ENCODE measurements at regions not wholly inside any gene's neighbourhood (a gene's known extent, or its start where the extent isn't known, plus 50 kb on each side); places are given as distances from the start of the nearest gene placed in this dataset.

- DNase-seq: no peak
Observed at GRCh38 chr2:21404827-21405625, 281.3 kb downstream of the TDRD15 start.

DNA sequence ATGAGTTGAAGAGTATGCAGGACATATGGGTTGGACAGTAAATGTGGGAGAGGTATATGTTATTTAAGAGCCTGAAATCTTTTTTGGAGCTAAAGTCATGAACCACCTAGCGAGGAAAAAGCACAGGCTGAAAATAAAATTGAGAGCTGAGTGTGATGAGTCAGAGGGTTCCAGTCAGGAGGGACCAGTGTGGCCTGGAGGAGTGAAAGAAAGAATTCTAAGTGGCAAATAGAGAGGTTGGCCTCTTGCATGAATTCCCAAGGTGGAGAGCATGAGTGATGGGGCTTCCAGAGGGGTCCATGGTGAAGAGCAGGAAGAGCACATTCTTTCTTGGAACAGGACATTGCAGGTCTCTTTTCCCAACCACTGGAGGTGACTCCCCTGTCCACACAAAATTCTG is 282.6 kb downstream of the TDRD15 start:
- no peak for DNase-seq

DNA sequence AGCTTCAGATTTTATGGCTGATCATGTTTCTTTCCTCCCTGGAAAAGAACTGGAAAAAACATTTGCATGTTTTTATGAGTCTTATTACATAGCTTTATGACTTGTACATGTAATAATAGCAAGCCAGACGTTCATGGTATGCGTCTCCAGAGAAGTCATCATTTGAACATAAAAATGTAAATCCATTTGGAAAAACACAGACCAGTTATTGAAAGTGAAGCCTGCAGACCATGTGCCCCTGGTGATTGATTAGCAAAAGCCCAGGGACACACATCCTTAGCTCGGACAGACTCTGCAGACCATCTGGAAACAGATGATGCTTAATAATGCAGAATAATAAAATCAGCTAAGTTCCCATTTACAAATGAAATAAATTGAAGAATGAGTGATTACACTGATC is 283.1 kb downstream of the TDRD15 start:
- no peak for DNase-seq

GRCh38 chr2:21407851-21408250 is 284.1 kb downstream of the TDRD15 start:
- no peak for DNase-seq

DNA sequence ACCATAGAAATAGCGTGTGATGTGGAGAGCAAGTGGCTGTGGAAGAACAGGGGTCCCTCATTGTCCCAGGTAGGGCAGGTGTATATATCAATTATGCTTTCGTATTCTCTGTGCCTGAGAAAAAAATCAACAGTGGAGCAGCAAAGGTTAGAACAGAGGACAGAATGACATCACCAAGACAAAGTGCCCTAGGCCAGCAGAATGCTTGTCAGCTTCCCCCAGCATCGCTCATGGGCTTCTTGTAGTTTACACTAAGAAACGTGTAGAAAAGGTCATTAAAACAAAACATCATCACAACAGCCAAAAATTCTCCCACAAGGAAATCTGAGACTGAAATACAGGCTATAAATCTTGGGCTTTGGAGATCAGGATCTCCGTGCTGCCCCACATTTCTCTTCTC is 288.0 kb downstream of the TDRD15 start:
- no peak for DNase-seq

- no peak for DNase-seq
Observed at GRCh38 chr2:21412944-21413443, 289.2 kb downstream of the TDRD15 start.

- no peak for DNase-seq
Observed at GRCh38 chr2:21415234-21415633, 291.5 kb downstream of the TDRD15 start.

DNA sequence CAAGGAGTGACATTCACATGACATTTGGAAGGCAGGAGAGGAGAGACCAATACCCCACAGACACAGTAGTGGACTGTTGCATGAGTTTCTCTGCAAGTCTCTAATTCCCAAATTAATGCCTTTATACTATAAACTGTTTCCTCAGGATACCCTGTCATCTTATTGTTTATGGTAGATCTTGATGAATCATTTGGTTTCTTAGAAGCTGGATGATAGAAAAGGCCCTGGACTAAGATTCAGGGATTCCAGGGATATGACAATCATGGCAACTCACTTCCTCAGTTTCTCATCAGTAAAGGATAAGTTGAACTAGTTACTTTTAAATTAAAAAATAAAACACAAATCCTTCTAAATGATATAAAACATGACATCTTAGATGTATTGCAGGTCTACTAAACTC is 292.5 kb downstream of the TDRD15 start:
- DNase-seq: no peak

DNA sequence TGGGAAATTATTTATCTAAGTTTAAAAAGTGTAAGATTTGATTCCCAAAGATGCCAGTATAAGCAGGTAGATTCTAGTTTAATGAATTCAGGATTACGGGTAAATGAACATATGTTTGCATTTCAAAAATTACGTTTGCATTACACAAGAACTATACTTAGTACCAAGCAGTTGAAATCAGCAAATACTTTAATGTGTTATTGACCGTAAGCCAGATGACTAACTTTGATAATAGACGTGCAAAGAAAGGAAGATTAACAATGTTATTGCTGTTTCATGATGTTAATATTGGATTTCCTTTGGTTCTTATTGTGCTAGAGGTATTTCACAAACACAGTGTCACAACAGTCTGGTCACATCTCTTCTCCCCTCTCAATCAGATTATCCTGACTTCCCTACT is 294.7 kb downstream of the TDRD15 start:
- DNase-seq: no peak

- no peak for DNase-seq
Observed at GRCh38 chr2:21420553-21421335, 297.0 kb downstream of the TDRD15 start.

- no peak for DNase-seq
Observed at GRCh38 chr2:21422050-21422449, 298.3 kb downstream of the TDRD15 start.

- no peak for DNase-seq
Observed at GRCh38 chr2:21422724-21423522, 299.2 kb downstream of the TDRD15 start.

DNA sequence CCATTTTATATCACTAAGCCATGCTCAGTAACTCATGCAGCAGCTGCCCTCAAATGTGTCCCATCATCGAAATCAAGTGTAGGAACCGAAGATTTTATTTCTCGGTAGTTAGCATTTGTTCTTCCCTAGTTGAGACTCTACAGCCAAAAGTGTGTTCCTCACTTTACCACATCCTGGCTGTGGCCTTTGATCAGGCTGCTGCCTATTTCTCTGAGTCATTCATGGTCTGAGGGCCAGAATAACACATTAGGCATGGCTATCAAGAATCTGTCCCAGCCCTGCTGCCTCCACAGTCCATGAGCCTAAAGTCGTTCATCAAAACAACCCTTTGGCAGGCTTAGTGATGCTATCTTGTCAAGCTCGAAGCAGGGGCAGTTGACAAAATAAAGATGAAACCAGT is 300.1 kb downstream of the TDRD15 start:
- DNase-seq: no peak

- DNase-seq: no peak
Observed at GRCh38 chr2:21424375-21424774, 300.6 kb downstream of the TDRD15 start.

DNA sequence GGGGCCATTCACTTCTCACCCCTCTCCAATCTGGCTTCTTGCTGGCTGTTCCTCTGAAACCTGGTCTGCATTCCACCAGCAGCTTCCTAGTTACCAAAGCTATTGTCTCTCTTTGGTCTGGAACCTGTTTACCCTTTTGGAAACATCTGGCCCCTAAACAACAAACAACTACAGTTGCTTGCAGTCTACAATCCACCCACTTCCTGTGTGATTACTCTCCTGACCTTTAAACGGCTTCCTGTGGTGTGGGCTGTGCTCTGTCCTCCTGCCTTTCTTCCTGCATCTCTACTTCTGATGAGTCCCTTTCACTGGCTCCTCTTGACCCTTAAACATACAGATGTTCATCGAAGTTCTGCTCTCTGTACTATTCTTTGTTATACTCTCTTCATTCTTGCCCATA is 303.8 kb downstream of the TDRD15 start:
- no peak for DNase-seq

- no peak for DNase-seq
Observed at GRCh38 chr2:21428754-21429153, 305.0 kb downstream of the TDRD15 start.

DNA sequence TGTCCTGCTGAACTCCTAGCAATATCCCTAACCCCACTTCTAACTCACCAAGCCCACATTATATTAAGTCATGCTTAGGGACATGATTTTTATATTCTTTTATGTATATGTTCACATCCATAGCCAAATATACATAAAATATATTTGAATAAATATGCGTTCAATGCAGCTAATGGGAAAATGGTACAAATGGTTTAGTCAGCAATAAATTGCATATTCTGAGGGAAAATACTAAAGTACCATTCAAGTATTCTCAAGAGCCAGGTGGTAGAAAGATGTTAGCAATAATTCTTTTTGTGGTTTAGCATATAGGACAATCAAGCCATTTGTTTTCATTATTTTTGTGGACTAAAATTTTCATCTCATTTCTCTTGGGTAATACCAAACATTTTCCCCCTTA is 306.0 kb downstream of the TDRD15 start:
- no peak for DNase-seq

DNA sequence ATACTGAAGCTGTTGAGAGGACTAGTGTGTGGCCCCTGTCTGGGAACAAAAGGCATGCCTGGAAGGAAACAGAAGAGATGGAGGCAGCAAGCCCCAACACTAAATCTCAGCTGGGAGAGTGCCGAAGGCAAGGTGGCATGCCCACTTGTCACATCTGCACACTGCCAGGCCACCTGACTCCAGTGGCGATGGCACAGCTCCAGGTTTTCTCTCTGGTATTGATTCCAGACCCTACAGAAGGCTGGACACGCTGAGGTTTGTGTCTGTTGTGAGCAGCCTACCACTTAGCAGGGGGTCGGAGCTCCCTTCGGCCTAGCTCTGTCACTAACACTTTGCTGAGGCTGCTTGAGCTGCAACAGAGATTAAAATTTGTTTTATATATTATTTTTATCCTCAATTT is 307.3 kb downstream of the TDRD15 start:
- no peak for DNase-seq

GRCh38 chr2:21438949-21439348 is 315.2 kb downstream of the TDRD15 start:
- DNase-seq: no peak

DNA sequence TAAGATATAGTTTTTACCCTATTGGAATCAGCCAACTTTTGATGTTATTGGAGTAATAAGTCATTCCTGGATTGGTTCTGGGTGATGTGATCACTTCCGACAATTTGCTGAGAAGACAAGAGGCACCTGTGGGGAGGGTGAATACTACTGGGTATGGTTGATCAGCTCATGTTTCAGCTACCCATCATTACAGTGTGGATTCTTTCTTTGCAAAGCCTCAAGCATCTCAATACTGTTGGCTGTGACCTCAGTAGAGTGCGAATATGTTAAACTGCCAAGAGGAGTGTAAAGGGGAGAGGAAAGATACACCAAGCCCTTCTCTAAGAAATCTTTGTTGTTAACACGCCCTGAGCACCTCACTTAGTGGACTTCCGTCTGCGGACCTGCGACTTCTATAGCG is 317.7 kb downstream of the TDRD15 start:
- DNase-seq: no peak

DNA sequence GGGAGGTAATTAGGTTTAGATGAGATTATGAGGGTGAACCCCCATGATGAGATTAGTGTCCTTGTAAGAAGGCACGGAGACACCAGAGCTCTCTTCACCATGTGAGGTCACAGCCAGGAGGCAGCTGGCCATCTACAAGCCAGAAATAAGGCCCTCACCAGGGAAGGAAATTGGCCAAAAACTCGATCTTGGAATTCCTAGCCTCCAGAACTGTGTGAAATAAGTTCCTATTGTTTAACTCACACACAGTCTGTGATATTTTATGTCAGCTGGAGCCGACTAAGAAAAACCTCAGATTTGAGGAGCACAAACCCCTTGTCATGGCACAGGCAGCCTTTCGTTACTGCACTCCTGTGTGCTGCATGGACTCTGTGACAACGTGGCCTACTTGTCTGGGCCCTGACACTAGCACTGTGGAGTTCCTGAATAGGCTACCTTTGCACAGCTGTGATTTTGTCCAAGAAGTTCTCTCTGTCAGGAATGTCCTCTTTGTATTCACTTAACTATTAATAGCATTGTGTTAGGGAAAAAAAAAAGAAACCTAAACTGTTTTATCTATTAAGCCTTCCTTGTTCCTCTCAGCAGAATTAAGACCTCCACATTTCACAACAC is 319.8 kb downstream of the TDRD15 start:
- DNase-seq: no peak

GRCh38 chr2:21449881-21450280 is 326.1 kb downstream of the TDRD15 start:
- no peak for DNase-seq

GRCh38 chr2:21451403-21451802 is 327.6 kb downstream of the TDRD15 start:
- no peak for DNase-seq

All from cerebellar nuclear complex (tissue), 1 donor.